HS-27A (cell line): ENCODE measurements at regions not wholly inside any gene's neighbourhood (a gene's known extent, or its start where the extent isn't known, plus 50 kb on each side); places are given as distances from the start of the nearest gene placed in this dataset.

ENCODE experiments used
- DNase-seq: peaks from one replicate; pipeline ENCODE4 v3.0.0-alpha.2; 2012; ENCODE audit warnings: low read depth, missing footprints

DNA sequence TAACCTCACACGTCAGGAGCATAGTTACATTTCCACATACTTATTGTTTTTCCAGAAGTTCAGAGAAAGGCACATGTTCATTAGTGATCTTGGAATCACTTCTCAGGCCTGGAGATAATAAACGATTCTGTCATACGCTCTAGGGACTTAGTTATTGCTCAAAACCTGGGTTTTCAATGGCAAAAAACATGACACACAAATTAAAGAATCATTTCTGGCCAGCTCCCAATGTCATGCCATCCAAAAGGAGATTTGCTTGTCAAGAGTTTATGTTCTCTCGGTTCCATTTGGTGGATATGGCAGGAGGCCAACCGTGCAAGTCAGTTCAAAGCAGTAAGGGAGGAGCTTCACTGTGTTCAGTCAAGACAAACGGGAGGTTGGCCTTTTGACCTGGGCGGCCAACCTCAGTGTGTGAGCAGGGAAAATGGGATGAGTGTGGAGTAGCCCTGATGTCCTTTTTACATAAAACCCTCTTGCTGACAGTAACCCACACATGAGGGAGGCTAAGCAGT, 123.4 kb downstream of the NXNL2 start:
- no peak for DNase-seq

DNA sequence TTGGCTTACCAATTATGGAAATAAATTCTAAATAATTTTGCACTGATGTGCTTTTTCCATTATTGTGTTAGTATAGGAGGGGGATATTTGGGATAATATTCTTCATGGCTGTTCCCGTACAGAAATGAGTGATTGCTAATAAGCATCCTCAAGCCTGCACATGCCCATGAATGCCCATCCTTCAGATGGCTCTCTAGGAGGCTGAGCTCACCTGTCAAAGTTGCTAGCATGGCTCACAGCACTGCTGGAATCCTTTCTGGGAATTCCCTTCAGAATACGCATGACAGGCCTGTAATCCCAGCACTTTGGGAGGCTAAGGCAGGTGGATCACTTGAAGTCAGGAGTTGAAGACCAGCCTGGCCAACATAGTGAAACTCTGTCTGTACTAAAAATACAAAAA, 124.1 kb downstream of the NXNL2 start:
- DNase-seq = no peak

DNA sequence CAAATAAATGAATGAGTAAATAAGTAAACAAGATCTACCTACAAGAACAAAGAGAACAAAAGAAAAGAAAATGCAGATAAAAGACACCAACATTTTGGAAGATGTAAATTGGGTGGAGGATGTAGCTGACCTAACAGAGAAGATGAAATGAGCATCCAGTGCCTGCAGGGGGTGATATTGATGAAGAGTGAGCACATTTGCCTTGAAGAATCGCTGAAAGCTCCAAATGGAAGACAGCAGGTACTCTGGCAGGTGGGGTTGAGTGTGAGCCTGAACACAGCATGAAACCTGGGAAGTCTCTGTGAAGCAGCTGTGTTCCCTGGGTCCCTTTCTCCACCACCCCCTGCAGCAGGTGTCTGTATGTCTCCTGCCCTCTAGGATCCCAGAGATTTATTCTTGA, 125.6 kb downstream of the NXNL2 start:
- DNase-seq = no peak

DNA sequence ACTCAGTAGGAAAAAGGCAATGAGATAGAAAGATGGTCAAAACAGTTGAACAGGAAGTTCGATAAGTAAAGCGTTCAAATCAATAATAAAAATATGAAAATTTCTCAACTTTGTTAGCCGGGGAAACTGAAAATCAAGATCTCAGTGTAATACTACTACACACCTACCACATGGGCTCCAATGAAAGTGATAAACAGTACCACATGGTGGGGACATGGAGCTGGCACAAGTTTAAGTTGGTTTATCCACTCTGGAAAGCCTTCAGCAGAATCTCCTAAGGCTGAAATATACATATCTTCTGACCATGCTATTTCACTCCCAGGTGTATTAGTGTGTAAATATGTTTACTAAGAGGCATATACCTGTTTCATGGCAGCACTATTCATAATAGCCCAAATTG, 126.8 kb downstream of the NXNL2 start:
- no peak for DNase-seq

DNA sequence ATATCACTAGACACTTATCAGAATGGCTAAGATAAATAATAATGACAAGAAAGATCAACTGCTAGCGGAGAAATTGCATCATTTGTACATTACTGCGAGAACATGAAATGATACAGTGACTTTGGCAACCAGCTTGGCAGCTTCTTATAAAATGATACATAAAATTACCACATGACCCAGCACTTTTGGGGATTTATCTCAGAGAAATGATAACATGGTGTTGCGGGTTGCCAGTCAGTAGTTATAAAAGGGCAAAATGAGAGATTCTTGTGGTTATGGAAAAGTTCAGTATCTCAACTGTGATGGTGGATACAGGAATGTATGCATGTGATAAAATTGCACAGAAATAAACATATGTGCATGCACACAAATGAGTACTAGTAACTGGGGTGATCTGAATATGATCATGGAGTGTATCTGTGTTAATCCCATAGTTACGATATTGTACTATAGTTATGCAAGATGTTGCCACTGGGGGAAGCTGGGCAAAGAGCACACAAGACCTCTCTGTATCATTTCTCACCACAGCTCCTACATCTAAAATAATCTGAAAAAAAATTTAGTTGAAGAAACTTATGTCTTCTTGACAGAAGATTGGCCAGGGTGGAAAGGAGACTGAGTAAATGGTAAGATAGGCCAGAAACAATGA, 128.9 kb downstream of the NXNL2 start:
- no peak for DNase-seq

DNA sequence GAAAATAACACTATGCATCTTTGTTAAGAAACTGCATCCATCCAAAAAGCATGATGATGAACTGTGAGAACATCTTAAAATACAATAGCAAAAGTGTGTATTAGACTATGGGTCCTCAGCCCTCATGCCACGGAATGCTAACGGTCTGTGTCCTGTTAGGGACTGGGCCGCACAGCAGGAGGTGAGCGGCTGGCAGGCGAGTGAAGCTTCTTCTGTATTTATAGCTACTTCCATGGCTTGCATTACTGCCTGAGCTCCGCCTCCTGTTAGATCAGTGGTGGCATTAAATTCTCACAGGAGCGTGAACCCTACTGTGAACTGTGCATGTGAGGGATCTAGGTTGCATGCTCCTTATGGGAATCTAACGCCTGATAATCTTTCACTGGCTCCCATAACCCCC, 129.8 kb downstream of the NXNL2 start:
- DNase-seq = no peak

DNA sequence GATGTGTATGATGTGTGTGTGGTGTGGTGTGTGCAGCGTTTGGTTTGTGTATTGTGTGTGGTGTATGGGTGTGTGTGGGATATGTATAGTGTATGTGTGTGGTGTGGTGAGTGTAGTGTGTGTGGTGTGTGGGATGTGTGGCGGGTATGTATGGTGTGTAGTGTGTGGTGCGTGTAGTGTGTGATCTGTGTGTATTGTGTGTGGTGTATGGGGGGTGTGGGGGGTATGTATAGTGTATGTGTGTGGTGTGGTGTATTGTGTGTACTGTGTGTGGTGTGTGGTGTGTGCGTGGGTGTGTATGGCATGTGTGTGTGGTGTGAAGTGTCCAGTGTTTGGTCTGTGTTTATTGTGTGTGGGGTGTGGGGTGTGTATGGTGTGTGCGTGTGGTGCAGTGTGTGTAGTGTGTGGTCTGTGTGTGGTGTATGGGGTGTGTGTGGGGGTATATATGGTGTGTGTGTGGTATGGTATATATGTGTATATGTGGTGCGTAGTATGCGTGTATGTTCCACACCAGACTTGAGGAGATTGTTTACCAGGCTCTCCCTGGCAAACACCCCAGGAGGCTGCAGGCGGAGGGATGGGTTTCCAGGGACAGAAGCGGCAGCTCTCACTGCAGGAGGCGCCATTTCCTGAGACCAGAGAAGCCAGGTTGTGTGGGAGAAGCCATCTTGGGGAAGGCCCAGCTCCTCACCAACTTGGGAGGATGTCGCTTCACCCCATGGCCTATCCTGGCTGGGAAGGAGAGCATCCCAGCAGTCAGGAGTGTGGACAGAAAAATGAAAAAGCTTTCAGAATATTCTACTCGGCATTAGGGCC, 138.1 kb downstream of the NXNL2 start:
- no peak for DNase-seq

DNA sequence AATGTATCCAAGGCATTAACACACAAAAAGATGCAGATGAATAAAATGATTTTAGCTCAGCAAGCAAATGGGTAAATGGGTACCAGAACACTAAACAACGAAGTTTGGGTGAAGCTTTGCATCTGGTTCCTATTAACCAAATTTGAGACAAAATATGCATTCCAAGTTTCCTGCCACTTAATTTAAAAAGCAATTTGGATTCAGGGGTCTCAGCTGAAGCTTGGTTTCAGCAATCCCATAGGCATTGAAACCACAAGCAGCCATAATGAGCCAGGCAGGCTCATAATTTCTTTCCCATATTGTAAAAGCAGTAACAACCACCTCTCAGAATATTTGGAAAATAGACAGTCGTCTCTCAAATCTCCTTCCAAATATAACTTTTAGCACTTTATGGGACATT, 138.9 kb downstream of the NXNL2 start:
- no peak for DNase-seq

DNA sequence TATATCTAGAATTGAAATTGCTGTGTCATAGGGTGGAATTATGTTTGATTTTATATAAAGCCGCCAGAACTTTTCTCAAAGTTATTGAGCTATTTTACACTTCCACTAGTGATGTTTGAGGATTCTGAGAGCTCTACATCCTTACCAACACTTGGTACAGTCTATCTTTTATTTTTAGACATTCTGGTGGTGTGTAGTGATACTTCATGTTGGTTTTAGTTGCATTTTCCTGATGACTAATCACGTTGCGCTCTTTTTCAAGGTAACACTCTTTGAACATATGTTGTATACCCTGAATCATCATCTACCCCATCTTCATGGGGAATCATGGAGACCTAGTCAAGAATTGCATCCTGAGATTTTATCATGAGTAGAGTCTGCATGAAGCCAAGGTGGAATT, 141.7 kb downstream of the NXNL2 start:
- no peak for DNase-seq

DNA sequence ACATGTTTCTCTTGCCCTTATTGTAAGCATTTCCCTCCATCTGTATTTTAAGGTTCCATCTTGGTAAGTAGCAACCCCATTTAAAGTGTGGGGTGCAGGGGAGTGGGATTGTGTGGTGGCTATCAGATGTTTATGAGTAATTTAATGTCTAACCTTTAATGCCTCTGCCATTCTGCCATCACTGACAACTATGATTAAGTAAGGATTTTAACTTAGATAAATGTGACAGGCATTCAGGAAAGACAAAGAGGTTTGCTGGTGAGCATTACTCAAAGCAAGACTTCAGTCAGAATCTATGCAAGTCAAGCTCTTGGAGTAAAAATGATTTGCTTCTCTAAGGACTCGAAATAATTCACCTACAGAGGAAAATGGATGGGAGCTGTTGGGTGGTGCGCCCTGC, 143.0 kb downstream of the NXNL2 start:
- DNase-seq = no peak

DNA sequence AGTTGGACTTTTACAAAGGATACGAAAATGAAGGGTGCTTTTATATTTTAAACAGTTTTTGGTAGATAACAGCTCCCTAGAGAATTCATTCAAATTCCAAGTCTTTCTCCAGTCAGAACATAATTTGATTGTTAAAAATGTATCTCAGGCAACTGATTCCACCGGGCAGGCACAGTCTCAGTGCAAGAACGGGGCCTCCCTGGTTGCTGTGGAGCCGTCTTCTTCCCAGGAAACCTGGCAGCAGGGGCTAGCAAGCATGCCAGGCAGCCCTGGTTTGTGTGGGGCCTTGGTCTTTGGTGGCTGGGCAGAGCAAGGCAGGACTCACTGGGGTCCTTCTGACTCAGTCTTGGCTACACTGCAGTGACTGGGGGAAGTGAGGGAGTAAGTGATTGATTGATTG, 143.5 kb downstream of the NXNL2 start:
- DNase-seq = no peak

DNA sequence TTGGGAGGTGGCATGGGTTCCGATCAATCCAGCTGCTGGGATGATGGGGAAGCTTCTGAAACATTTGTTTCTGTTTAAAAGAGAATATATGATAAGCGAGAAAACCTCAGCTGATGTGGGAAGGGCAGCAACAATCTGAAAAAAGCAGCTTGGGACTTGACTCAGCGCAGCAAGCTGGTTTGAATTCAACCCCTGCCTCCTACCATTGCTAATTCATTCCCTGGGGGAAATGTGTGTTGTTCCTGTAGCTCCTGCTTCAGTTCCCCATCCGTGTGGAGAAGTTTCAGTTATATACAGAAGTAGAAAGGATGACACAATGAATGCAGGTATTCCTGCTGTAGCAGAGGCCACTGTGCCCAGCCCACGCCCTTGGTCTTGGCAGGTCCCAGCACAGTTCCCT, 145.1 kb downstream of the NXNL2 start:
- DNase-seq = no peak

DNA sequence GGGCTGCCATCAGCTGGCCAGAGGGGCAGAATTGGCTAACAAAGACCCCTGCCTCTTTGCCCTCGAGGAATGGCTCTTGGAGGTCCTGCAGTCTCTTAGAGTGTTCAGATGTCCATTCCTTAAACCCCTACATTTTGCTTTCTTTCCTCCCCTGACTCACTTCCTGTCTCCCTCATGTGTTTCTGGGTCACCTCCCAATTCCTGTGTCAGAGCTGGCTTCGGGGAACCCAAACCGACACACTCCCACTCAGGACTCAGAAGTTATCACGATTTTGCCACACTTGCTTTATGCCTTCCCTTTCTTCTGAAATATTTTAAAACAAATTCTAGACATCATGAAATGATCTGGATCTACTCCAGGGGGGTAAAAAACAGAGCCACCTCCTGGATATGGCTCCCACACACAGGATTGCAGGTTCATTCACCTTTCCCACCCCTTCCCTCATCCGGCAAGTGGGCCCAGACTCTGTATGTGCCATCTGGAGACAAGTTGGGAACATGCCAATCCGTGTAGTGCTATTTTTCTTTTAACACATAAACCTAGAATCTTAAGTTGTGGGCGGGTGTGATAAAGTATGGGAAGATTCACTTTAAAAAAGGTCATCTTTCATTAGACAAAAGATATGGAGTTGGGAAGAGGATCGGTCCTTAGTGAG, 145.7 kb downstream of the NXNL2 start:
- no peak for DNase-seq

DNA sequence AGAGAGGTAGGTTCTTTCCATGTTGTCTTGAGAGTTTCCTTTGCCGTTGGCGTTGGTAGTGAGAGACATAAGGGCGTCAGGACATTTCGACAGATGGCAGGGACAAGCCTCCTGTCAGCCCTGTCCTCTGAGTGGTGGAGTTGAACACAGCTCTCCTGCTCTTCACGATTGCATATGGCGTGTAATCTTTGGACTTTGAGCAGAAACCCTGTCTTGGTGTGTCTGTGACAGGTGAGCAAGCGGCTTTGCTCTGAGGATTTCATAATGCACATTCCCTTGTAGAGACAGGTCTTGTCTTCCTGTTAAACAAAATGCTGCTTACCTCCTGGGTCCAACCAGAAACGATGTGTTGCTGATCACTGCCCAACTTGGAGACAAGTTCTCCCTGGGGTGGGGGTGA, 146.5 kb downstream of the NXNL2 start:
- no peak for DNase-seq

DNA sequence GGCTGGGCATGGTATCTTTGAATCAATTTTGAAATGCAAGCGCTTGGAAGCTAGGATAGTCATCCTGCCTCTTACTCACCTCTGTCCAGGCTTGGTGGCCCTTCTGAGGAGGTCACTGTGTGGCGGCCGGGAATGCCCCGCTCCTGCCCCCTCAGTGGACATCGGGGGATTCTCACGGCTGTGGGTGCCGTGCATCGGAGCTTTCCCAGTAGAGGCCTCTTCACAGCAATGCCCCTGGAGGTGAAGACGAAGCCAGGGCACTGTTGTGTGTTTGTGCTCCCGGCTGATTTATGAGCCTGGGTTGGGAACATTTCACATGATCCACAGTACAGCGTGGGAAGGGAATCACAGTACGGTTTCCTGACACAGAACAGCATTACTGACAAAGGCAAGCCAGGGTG, 147.5 kb downstream of the NXNL2 start:
- no peak for DNase-seq

DNA sequence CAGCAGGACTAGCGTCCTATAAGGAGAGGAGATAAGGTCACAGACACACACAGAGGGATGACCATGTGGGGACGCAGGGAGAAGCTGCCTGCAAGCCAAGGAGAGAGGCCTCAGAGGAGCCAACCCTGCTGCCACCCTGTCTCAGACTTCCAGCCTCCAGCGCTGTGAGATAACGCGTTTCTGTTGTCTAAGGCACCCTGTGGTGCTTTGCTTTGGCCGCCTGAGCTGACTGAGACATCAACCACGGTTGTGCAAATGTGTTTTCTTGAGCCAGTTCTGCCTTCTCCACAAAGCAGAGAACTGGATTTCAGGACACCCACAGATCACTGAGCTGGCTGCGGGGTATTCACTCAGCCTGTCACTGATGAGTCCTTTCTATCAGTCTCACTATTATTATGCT, 149.1 kb downstream of the NXNL2 start:
- DNase-seq = no peak

DNA sequence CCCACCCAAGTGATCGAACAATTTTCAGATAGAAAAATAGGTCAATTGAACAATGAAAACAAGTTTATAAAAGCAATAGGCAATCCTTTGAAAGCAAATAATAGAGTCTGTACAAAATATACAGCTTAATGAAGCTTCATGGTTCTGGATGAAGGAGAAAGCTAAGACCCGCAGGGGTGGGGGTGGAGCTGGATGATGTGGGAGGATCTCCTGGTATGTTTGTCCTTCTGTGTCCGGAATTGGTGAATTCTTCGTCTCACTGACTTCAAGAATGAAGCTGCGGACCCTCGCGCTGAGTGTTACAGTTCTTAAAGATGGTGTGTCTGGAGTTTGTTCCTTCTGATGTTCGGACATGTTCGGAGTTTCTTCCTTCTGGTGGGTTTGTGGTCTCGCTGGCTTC, 149.9 kb downstream of the NXNL2 start:
- DNase-seq = no peak

DNA sequence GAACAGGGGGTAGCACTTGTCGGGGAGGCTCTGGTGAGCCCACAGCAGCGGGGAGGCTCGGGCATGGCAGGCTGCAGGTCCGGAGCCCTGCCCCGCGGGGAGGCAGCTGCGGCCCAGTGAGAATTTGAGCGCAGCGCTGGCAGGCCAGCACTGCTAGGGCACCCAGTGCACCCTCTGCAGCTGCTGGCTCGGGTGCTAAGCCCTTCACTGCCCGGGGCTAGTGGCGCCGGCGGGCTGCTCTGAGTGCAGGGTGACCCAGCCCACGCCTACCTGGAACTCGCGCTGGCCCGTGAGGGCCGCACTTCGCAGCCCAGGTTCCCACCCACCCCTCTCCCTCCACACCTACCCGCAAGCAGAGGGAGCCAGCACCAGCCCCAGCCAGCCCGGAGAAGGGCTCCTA, 151.0 kb downstream of the NXNL2 start:
- DNase-seq = no peak

DNA sequence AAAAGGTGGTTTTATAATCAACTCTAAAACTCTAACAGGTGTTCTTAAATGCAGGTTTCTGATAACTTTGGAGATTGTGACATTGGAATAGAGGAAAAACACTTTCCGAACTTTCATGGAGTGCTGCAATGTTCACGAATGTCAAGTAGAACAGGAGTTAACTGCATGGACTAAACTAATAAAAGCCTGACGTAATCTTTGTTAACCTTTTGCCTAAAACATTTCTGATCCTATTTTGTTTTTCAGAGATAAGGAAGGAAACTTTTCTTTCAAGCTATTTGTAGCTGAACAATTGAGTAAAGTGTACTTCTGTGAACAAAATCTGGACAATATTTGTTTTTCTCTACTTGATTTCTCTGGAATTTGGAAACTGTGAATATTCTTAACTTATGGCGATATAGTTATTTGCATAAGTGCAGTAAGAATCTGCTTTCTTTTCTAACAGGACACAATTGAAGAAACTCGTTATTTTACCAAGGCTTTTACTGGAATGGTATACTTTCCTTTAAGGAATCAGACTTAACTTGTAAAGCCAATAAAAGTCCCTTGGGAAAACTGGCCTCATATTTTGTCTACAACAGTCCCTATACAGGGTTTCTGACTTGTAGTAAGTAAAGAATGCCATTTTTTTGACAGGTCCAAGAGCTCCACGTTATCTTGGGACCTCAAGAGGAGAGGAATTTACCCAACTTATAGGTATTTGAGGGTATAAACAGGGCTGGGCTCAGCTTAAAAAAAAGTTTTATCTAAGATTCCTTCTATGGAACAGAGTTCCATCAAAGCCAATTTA, 154.7 kb downstream of the NXNL2 start:
- no peak for DNase-seq

DNA sequence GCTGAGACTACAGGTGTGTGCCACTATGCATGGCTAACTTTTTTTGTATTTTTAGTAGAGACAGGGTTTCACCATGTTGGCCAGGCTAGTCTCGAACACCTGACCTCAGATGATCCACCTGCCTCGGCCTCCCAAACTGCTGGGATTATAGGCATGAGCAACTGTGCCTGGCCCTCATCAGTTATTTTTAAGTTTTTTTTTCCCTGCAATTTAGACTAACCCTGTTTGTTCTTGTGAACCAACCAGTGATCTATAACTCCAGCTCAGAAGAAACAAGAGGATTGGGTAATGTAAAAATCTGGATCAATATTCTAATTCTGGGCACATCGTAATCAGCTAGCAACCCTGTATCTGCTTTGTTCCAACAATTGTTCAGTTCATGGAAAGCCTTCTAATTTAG, 155.7 kb downstream of the NXNL2 start:
- no peak for DNase-seq

DNA sequence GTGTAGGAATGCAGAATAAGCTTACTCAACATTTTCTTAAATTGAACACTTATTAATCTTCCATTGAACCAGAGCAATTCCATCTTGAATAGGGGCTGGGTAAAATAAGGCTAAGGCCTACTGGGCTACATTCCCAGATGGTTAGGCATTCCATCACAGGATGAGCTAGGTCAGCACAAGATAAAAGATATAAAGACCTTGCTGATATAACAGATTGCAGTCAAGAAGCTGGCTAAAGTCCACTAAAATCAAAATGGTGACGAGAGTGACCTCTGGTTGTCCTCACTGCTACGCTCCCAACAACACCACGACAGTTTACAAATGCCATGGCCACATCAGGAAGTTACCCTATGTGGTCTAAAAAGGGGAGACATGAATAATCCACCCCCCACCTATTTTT, 156.1 kb downstream of the NXNL2 start:
- no peak for DNase-seq

DNA sequence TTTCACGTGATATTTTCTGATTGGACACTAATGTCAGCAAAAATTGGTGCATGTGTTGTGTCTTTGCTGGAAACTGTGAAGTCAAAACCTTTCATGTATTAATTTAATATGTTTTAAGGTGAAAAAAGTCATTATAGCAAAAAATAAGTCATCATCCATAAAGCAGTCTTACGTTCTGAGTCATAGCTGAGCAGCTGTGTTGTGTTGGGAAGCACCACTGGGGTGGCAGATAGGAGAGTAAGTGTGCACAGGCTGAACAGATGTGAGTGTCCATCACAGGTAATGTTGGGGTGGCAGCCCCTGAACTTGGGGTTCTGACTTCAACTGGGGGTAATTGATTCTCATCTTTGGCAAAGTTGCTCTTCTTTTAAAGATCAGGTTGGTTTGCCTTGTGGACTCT, 156.8 kb downstream of the NXNL2 start:
- no peak for DNase-seq
